ENCODE measurements at regions not wholly inside any gene's neighbourhood (a gene's known extent, or its start where the extent isn't known, plus 50 kb on each side); places are given as distances from the start of the nearest gene placed in this dataset.

DNA sequence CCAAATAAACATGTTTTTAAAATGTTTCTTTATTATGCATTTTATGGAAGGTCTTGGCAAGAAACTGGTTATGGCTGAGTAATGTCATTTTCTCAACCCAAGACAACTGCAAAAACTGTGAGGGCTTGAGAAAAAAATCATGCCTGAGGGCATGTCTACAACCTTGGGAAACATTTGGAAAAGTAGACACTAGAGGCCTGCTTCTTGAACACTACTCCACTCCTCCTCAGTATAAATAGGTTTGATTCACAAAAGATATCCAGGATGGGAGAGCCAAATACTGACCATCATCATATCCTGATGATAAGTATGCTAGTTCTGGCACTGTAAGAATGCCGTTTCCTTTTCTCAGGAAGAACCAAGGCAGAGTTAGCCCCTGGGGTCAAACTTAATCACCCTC, 71.1 kb downstream of the OSR1 start:
- no peak overlapping the region for H3K4me3 ChIP-seq (ENCODE audit: low read depth, low read length)
- TF ChIP-seq, protein P1, sequence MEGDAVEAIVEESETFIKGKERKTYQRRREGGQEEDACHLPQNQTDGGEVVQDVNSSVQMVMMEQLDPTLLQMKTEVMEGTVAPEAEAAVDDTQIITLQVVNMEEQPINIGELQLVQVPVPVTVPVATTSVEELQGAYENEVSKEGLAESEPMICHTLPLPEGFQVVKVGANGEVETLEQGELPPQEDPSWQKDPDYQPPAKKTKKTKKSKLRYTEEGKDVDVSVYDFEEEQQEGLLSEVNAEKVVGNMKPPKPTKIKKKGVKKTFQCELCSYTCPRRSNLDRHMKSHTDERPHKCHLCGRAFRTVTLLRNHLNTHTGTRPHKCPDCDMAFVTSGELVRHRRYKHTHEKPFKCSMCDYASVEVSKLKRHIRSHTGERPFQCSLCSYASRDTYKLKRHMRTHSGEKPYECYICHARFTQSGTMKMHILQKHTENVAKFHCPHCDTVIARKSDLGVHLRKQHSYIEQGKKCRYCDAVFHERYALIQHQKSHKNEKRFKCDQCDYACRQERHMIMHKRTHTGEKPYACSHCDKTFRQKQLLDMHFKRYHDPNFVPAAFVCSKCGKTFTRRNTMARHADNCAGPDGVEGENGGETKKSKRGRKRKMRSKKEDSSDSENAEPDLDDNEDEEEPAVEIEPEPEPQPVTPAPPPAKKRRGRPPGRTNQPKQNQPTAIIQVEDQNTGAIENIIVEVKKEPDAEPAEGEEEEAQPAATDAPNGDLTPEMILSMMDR (IDR thresholded peaks at IDR 0.05; ENCODE audit: low read depth, low read length) = no peak

DNA sequence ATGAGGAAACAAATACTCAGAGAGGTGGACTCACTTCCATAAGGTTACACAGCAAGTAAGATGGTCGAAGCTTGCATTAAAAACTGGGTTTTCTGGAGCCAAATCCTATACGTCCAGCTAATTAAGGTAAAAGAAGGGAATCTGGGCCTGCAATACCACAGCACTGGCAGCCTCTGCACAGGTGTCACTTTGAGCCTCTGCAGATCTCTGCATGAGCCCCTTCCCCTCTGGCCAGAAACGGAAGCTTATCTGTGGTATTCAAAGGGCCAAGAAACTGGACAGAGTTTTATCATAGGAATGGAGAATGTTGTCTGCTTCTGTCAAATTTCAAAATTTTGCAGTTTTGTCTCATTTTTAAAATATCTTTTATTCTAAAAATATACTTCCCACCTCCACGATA, 76.1 kb downstream of the OSR1 start:
- H3K4me3 ChIP-seq (ENCODE audit: low read depth, low read length) = no peak overlapping the region
- TF ChIP-seq, protein P1 (IDR thresholded peaks at IDR 0.05; ENCODE audit: low read depth, low read length) = no peak

DNA sequence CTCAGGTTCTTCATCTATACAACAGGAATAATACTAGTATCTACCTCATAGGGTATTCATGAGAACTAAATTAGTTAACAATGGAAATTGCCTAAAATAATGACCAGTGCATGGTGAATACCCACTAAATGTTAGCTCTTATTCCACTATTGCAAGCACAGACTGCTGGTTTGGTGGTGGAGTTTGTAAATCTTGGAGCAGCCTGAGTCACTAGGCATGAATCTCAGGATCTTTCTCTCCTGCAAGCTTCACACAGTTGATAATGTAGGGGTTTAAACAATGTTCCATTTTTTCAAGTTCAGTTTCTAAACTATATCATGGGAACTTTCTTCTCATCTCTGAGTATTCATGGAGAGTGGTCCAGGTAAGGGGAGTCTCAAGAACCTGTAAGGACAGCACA, 84.0 kb downstream of the OSR1 start:
- TF ChIP-seq, protein P1 (IDR thresholded peaks at IDR 0.05; ENCODE audit: low read depth, low read length) = no peak

DNA sequence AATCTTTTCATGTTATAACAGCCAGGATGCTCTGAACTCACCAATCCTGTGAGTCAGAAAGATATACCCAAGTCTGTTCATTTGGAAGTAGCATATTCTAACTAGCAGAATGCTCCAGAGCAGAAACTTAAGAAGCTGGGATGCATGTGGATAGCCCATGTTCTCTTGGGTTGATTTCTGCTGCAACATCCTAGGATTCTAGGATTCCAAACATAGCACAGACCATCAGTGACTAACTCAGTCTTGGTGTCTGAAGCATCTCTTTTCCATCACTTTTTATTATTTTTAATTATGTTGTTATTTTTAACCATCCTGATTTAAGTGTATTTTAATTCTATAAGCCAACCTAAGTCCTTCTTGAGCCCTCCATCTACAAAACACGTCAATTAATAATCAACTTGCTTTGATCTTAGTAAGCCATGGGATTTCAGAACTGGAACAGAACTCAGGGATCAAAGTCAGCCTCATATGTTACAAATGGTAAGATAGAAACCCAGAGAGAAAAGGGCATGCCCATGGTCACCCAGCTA, 85.4 kb downstream of the OSR1 start:
- no peak overlapping the region for H3K4me3 ChIP-seq (ENCODE audit: low read depth, low read length)
- TF ChIP-seq, protein P1 (IDR thresholded peaks at IDR 0.05; ENCODE audit: low read depth, low read length) = no peak

More for the DNA sequence above, 84.0 kb downstream of the OSR1 start:
- no peak overlapping the region for H3K4me3 ChIP-seq (ENCODE audit: low read depth, low read length)

DNA sequence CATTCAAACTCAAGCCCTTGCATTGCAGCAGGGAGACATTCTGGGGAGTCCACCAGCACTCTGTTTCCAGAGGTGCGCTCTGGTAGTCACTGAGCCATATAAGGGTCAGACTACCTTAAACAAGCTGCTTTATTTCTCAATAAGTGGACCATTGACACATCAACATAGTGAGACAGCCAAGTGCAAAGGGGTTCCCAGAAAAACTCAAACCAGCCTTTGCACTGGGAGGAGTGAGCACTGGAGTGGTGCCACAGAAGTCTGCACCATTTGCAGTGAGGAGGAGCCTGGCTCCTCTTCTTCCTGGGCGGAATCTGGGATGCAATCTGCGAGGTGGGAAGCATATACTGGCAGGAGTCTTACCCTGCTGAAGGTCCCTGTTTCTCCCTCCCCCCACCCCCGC, 86.4 kb downstream of the OSR1 start:
- TF ChIP-seq, protein P1 (IDR thresholded peaks at IDR 0.05; ENCODE audit: low read depth, low read length) = no peak
- no peak overlapping the region for H3K4me3 ChIP-seq (ENCODE audit: low read depth, low read length)

DNA sequence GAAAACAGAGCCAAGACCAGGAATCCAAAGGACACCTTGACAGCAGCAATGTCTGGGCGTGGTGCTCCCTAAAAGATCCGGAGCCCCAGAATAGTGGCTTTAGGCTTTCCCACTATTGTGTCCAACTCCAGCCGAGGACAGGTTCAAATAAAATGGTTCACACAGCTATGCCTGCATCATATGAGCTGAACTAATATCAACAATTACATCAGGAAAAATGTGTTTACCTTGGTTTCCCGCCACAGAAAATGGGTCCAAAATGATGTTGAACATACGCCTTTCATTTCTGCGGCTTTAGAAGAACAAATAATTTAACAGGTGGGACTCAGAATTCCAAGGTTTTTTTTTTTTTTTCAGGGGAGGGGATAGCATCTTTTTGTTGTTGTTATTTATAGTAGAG, 93.6 kb downstream of the OSR1 start:
- TF ChIP-seq, protein P1 (IDR thresholded peaks at IDR 0.05; ENCODE audit: low read depth, low read length) = no peak
- H3K4me3 ChIP-seq (ENCODE audit: low read depth, low read length) = no peak overlapping the region

DNA sequence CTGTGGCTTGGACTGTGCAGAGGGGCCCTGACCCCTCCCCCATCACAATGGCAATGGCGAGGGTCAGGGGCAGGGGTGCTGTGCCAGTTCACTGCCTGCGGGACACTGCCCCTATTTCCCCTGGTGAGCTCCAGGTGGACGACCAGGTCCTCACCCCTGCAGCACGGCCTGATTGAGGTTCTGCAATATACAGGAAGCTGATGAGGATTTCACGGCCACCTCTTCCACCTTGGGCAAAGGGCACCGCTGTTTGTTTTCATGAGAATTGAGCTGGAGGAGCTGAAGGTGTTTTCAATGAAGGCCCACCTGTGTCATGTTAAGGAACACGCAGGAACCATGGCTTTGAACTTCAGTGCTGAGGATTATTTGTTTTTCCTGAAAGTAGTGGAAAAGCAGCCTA, 96.3 kb downstream of the OSR1 start:
- TF ChIP-seq, protein P1 (IDR thresholded peaks at IDR 0.05; ENCODE audit: low read depth, low read length) = no peak
- H3K4me3 ChIP-seq (ENCODE audit: low read depth, low read length) = no peak overlapping the region
